ENCODE measurements at regions not wholly inside any gene's neighbourhood (a gene's known extent, or its start where the extent isn't known, plus 50 kb on each side); places are given as distances from the start of the nearest gene placed in this dataset.
A peak's percentile ranks its signal among the peaks of the same experiment; 100 is the strongest.

GRCh38 chrX:143800150-143800549, 79.6 kb upstream of the SPANXN2 start:
- ATAC-seq (no peak), DNase-seq (ENCODE audit: low spot score) (no peak)

GRCh38 chrX:143788265-143788664, 67.7 kb upstream of the SPANXN2 start:
- peak; percentile 36 for ATAC-seq
- DNase-seq (ENCODE audit: low spot score), result no peak

- no peak for ATAC-seq
These were observed 66.8 kb upstream of the SPANXN2 start for GRCh38 chrX:143787341-143787740.

GRCh38 chrX:143781103-143781502, 60.6 kb upstream of the SPANXN2 start:
- DNase-seq (ENCODE audit: low spot score) (no peak), ATAC-seq (no peak)

More at GRCh38 chrX:143787341-143787740, 66.8 kb upstream of the SPANXN2 start:
- DNase-seq (ENCODE audit: low spot score), result no peak

All from left lobe of liver (tissue), 2 donors.